Frontal cortex (tissue), 3 donors: ENCODE measurements at regions not wholly inside any gene's neighbourhood (a gene's known extent, or its start where the extent isn't known, plus 50 kb on each side); places are given as distances from the start of the nearest gene placed in this dataset.

Experiments
- DNase-seq, 2 donors: peaks; one replicate each; pipeline ENCODE4 v3.0.0; 2012; ENCODE audit warnings: low spot score in 2 of 2
- FAIRE-seq: peaks from 2 replicates; lab custom pipeline; 2012; peaks lifted over from hg19 to GRCh38; lab: Jason Lieb, UNC
- donor health status: control.
- donor health status: control.
- donor health status: control.

DNA sequence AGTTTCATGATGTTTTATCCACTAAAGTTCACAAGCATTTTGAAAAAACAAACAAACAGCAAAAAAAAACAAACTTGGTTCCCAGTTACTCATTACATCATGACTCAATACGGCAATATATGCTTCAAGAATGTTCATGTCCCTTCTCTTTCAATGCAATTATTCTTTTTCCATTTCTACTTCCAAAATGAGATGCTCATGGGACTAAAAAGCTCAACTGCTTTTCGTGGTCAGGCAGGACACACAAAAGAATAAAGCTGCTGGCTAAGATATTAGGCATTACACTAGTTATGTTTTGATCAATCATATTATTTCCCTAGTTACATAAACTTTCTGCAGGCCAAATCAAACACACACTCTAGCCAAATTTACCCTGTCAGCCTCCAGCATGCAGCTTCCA, 301.3 kb downstream of the EPHA4 start:
- FAIRE-seq = no peak

GRCh38 chr2:221272729-221273128, 299.4 kb downstream of the EPHA4 start:
- FAIRE-seq = no peak
- DNase-seq = no peak

More for the DNA sequence above, 301.3 kb downstream of the EPHA4 start:
- no peak for DNase-seq

DNA sequence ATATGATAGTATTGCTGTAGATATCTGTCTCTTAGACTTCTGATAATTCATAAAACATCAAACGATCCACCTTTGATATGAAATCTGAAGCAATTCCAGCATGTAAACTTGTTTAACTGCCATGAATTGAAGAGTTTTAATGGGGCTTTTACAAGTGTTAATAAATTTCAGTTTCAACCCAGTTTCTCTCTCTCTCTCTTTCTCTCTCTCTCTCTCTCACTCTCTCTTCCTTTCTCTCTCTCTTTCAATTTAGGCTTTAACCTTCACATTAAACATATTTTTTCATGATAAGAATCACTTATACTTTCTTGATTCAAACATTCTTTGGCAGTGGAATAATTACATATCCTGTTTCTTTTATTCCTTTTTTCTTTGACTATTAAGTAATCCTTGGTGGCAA, 296.1 kb downstream of the EPHA4 start:
- DNase-seq = no peak
- FAIRE-seq = no peak

GRCh38 chr2:221276601-221277000, 295.5 kb downstream of the EPHA4 start:
- FAIRE-seq = no peak

GRCh38 chr2:221282386-221282785, 289.7 kb downstream of the EPHA4 start:
- DNase-seq (no peak), FAIRE-seq (no peak)

More at GRCh38 chr2:221276601-221277000, 295.5 kb downstream of the EPHA4 start:
- DNase-seq = no peak

- no peak for DNase-seq
- no peak for FAIRE-seq
Observed at GRCh38 chr2:221283896-221284545, 288.1 kb downstream of the EPHA4 start.

DNA sequence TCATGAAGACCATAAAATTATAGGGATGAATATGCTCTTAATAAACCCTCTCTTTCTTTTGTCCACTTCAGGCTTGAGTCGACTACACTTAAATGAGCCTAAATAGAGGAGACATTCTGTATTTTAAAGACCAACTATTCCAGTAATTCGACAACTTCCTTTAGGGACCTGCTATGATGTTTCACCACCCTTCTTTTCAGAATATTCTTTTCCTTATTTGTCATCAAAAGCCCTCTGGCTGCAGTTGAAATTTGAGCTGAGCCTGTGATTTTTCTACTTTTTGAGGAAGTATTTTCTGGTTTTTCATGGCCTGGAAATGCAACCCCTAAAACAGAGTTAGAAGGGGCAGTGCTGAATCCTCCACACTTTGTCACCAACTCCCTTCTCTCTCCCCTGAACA, 287.0 kb downstream of the EPHA4 start:
- FAIRE-seq (no peak), DNase-seq (no peak)

GRCh38 chr2:221286406-221286805, 285.7 kb downstream of the EPHA4 start:
- FAIRE-seq (no peak), DNase-seq (no peak)

DNA sequence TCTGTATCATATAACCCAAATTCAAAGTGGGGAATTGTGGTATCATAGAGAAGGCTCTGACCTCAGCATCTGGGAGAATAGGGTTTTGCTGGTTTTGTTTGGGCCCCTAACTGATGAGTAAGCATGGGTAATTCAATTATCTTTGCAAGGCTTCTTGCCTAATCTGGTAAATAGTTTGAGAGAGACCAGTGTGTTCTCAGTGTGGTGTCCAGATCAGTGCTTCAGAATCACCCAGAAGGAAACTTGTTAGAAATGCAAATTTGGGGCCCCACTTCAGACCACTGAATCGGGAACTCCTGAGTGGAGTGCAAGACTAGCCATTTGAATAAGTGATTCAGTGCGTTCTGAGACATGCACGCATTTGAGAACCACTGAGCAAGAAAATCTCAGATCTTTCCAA, 282.7 kb downstream of the EPHA4 start:
- FAIRE-seq (no peak), DNase-seq (no peak)

GRCh38 chr2:221289846-221290245, 282.3 kb downstream of the EPHA4 start:
- no peak for DNase-seq
- FAIRE-seq = no peak

- DNase-seq (no peak), FAIRE-seq (no peak)
Observed at GRCh38 chr2:221293949-221294742, 278.0 kb downstream of the EPHA4 start.

GRCh38 chr2:221304916-221305315, 267.2 kb downstream of the EPHA4 start:
- FAIRE-seq (no peak), DNase-seq (no peak)

GRCh38 chr2:221308507-221309066, 263.5 kb downstream of the EPHA4 start:
- DNase-seq (no peak), FAIRE-seq (no peak)

DNA sequence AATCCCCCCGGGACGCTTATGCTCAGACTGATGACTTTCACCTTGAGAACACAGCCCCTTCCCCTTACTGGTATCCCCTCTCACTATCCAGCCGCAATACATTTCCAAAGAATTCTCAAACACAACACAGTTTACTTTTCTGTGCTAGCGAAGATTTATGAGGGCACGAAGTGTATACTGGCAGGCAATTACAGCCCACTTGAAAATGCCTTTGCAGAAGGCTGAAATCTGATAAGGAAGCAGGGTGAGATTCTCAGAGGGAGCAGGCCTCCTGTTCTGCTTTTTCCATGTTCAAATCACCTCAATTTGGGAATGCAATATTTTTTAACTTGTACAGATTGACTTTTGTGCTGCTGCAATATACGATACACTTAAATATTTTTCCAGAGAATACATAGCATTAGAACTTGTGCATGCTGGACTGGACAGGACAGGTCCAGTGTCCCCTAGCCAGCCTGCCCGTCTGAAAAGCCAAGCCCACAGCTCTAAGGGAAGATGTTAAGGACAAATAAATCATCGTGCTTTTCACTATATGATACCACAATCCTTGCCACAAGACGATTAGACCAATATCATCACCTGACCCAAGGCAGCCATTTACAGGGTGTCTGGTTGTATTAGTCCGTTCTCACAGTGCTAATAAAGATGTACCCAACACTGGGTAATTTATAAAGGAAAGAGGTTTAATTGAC, 262.1 kb downstream of the EPHA4 start:
- DNase-seq = no peak
- no peak for FAIRE-seq

- FAIRE-seq = no peak
- DNase-seq = no peak
Observed at GRCh38 chr2:221310730-221311129, 261.4 kb downstream of the EPHA4 start.

GRCh38 chr2:221312634-221313033, 259.5 kb downstream of the EPHA4 start:
- no peak for DNase-seq
- FAIRE-seq = no peak

GRCh38 chr2:221314786-221315185, 257.3 kb downstream of the EPHA4 start:
- FAIRE-seq (no peak), DNase-seq (no peak)

GRCh38 chr2:221318376-221319130, 253.6 kb downstream of the EPHA4 start:
- FAIRE-seq = no peak
- no peak for DNase-seq

DNA sequence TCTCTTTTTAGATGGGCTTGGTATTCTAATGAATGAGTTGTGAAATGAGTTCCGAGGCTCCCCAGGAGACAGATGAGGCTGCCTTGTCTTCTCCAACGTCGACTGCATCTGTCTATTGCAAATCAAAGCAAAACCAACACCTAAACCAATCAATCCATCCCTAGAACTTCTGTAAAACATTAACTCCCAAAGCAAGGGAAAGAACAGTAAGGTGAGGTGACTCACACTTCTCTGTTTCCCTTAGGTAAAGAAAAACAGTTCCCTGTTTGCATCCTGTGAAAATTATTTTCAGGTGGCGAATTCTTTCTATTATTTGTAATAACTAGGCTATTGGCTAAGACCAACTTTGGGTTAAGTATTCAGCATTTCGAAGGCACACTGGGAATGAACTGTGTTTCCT, 249.4 kb downstream of the EPHA4 start:
- DNase-seq = no peak
- FAIRE-seq = no peak

DNA sequence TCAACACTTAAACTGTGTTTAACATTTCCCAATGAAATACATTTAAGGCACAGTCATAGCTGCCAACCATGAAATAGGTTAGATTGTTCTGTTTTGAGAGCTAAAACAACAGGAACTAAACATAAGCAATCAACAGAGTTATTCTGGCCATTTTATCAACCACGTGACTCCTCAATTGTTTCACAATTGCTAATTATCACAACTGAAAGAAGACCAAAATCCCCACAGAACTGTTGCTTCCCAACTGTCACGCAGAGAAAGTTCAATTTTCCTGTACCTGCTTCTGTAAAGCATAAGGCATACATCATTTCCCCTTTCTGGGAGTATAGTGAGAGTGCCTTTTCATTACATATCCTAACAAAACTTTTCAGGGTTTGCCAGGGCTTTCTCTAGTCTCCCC, 248.6 kb downstream of the EPHA4 start:
- FAIRE-seq (no peak), DNase-seq (no peak)
